ENCODE measurements at regions not wholly inside any gene's neighbourhood (a gene's known extent, or its start where the extent isn't known, plus 50 kb on each side); places are given as distances from the start of the nearest gene placed in this dataset.

DNA sequence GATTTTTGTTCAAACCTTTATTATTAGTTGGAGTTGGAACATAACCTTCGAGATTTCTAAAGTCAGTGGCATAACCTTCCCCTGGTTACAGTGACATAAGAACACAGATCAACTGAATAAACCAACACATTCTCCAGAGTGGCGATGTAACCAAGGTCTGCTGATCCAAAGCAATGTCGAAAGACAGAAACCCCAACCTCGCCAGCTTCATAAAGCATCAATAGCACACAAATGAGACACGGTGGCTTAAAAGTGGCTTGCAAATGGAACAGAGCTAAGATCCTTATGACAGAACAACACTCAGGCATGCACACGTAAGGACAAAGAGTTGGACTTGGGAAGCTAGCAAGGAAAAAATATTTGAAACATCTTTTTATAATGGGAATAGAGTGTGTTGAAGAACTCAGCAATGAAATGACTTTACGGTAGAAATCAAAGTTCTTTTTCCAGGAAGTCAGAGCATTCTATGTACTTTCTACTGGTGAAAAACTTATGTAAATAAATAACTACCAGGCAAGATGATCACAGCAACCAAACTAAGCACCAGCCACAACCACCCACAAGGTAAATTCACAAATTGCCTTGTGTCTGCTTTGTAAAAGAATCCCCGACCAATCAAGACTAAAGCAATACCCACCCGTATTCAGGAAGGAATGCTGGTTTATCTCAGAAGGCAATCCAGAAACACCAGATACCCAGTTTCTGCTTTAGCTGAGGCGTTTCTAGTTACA lies 61.0 kb upstream of the NHSL1 start:
- in situ Hi-C loops (cut with MboI; ENCODE audit: low sequenced_read_pairs in 4 of 4) (no loop called here), intact Hi-C loops (cut with DNase I; ENCODE audit: low total_unique reads) (no loop called here)
- Histone ChIP-seq H3K4me1 (peaks cover 0 to 4% of the 10 kb centered on the region in 2 donors), H3K4me3 (no peak overlapping the region), H3K27ac (no peak overlapping the region), H3K27me3 (no peaks in the 10 kb centered on the region), H3K36me3 (no peaks in the 10 kb centered on the region), H3K9me3 (no peaks in the 10 kb centered on the region)
- ATAC-seq (no peak), DNase-seq (no peak)
- TF ChIP-seq, protein P1, sequence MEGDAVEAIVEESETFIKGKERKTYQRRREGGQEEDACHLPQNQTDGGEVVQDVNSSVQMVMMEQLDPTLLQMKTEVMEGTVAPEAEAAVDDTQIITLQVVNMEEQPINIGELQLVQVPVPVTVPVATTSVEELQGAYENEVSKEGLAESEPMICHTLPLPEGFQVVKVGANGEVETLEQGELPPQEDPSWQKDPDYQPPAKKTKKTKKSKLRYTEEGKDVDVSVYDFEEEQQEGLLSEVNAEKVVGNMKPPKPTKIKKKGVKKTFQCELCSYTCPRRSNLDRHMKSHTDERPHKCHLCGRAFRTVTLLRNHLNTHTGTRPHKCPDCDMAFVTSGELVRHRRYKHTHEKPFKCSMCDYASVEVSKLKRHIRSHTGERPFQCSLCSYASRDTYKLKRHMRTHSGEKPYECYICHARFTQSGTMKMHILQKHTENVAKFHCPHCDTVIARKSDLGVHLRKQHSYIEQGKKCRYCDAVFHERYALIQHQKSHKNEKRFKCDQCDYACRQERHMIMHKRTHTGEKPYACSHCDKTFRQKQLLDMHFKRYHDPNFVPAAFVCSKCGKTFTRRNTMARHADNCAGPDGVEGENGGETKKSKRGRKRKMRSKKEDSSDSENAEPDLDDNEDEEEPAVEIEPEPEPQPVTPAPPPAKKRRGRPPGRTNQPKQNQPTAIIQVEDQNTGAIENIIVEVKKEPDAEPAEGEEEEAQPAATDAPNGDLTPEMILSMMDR (IDR thresholded peaks at IDR 0.05 in 4 of 5, conservative IDR thresholded peaks at IDR 0.05 in 1 of 5), result no peak
- TF ChIP-seq POLR2A (IDR thresholded peaks at IDR 0.05), result no peak

DNA sequence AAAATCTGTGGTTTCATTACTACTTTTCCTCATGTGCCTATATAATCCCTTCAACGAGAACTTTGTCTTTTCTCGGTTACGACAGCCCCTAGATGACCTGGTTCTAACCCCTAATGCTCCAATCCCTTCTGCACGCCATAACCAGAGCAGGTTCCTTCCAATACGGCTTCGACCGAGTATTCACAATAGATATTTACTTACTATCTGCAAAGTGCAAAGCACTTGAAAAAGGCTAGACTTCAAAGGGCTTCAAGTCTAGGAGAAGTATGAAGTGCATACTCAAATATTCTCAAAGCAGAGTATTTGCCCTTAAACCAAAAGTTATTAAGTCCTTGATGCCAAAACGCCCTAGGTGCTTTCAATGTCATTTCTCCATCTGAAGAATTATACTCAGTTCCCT lies 63.4 kb upstream of the NHSL1 start:
- in situ Hi-C loops (cut with MboI; ENCODE audit: low sequenced_read_pairs in 4 of 4) (no loop called here), intact Hi-C loops (cut with DNase I; ENCODE audit: low total_unique reads) (no loop called here)
- Histone ChIP-seq H3K4me1 (no peaks in the 10 kb centered on the region), H3K4me3 (no peak overlapping the region), H3K27me3 (no peaks in the 10 kb centered on the region), H3K36me3 (no peaks in the 10 kb centered on the region), H3K27ac (no peak overlapping the region), H3K9me3 (no peaks in the 10 kb centered on the region)
- no peak for DNase-seq
- TF ChIP-seq, protein P1 (IDR thresholded peaks at IDR 0.05 in 4 of 5, conservative IDR thresholded peaks at IDR 0.05 in 1 of 5), result no peak
- TF ChIP-seq POLR2A (IDR thresholded peaks at IDR 0.05), result no peak
- no peak for ATAC-seq

DNA sequence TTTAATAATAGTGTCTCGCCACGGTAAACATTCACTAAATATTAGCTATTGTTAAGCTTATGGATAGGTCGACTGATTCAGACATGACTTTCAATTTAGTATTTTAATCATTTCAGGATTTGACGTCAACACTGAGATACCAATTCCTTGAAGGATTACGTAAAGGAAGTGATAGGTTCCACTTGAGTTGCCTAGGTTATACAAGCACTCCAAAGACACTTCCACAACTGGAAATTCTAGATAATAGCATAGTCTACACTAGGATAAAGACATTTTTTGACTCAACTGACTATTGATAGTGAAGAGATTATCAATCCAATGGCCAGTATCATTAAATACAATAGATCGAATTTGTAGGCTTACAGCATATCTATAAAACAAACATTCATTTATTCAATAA lies 63.9 kb upstream of the NHSL1 start:
- Histone ChIP-seq H3K27me3 (peaks cover 0 to 2% (median 0%) of the 10 kb centered on the region in 3 donors), H3K36me3 (no peaks in the 10 kb centered on the region), H3K9me3 (no peaks in the 10 kb centered on the region), H3K27ac (no peak overlapping the region), H3K4me1 (no peaks in the 10 kb centered on the region), H3K4me3 (no peak overlapping the region)
- intact Hi-C loops (cut with DNase I; ENCODE audit: low total_unique reads) (no loop called here), in situ Hi-C loops (cut with MboI; ENCODE audit: low sequenced_read_pairs in 4 of 4) (no loop called here)
- DNase-seq, result no peak
- TF ChIP-seq, protein P1 (IDR thresholded peaks at IDR 0.05 in 4 of 5, conservative IDR thresholded peaks at IDR 0.05 in 1 of 5), result no peak
- no peak for TF ChIP-seq POLR2A (IDR thresholded peaks at IDR 0.05)
- ATAC-seq, result no peak

DNA sequence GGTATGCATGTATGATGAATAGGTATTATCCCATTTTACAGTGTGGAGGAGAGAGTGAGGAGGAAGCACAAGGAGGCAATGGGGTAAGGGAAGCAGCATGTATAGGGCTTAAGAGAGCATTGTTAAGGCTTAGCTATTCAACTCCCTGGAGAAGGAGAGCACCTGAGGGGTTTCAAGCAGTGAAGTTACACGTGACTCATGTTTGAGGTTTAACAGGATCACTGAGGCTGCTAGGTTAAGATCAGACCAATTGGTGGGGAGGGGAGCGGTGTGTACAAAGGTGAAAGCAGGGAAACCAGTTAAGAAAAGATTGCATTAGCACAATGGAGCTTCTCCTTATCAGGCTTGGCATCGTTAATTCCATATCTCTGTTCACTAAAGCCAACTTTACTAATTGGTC lies 64.4 kb upstream of the NHSL1 start:
- TF ChIP-seq, protein P1 (IDR thresholded peaks at IDR 0.05 in 4 of 5, conservative IDR thresholded peaks at IDR 0.05 in 1 of 5), result no peak
- TF ChIP-seq POLR2A (IDR thresholded peaks at IDR 0.05), result no peak
- Histone ChIP-seq H3K27ac (no peak overlapping the region), H3K36me3 (no peaks in the 10 kb centered on the region), H3K4me1 (no peaks in the 10 kb centered on the region), H3K9me3 (no peaks in the 10 kb centered on the region), H3K27me3 (peaks cover 0 to 3% (median 0%) of the 10 kb centered on the region in 3 donors), H3K4me3 (no peak overlapping the region)
- in situ Hi-C loops (cut with MboI; ENCODE audit: low sequenced_read_pairs in 4 of 4), result no loop called here
- intact Hi-C loops (cut with DNase I; ENCODE audit: low total_unique reads), result no loop called here
- DNase-seq (no peak), ATAC-seq (no peak)
